K562 (cell line): ENCODE measurements at regions not wholly inside any gene's neighbourhood (a gene's known extent, or its start where the extent isn't known, plus 50 kb on each side); places are given as distances from the start of the nearest gene placed in this dataset.

ENCODE experiments used
- ATAC-seq: fragments of 200-7000 bp; cut with Tn5 transposase; 3 replicates; pipeline ENCODE4 v1.9.1; 2020; ENCODE audit warnings: moderate library complexity
- BruUV-seq: library from RNA; stranded (reverse); fragments of 400-500 nt; replicated peaks from 2 replicates; lab custom pipeline; 2021; lab: Mats Ljungman, UMichigan
- CTCF ChIA-PET: fragments of 300-600 bp; formaldehyde crosslinking; extraction: SDS; loops from one replicate; lab custom pipeline; 2021; ENCODE audit warnings: low intra/inter-chr PET ratio; lab: Yijun Ruan, JAX
- POLR2A ChIA-PET: fragments of 300-600, 350-650 bp; sonication (Branson Sonifier 250); formaldehyde crosslinking; extraction: SDS; loops from one replicate; lab custom pipeline; 2021; ENCODE audit warnings: antibody characterized with exemption, inconsistent platforms; lab: Yijun Ruan, JAX
- DNase-seq, 4 experiments: peaks; one replicate each; pipeline versions ENCODE4 v3.0.0 to v3.0.0-alpha.2; 2011 to 2018; ENCODE audit warnings: low spot score in 3 of 4, mixed read lengths in 3 of 4; ENCODE audit errors: extremely low read depth in 1 of 4
- FAIRE-seq: peaks from 2 replicates; lab custom pipeline; 2011; peaks lifted over from hg19 to GRCh38; lab: Jason Lieb, UNC
- H2AFZ ChIP-seq: 2 replicates; pipeline ENCODE4 v1.6.0; 2011; ENCODE audit warnings: low read depth, low read length, control low read depth, inconsistent platforms
- H3K27ac ChIP-seq: fragments of 200-600 bp; 3 replicates; pipeline ENCODE4 v1.8.0; 2011; ENCODE audit warnings: low read depth, mild to moderate bottlenecking, control low read depth, inconsistent platforms, low read length, moderate library complexity, mixed read lengths; ENCODE audit errors: extremely low read depth
- H3K27me3 ChIP-seq, 2 experiments: fragments of 300-600 bp in 1 of 2; 2 replicates in 1 of 2; 3 replicates in 1 of 2; pipeline versions ENCODE4 v1.6.0 to v1.8.0; 2011; ENCODE audit warnings: inconsistent platforms in 2 of 2, low read length in 2 of 2, mild to moderate bottlenecking in 1 of 2, mixed read lengths in 1 of 2, moderate library complexity in 1 of 2; ENCODE audit not compliant: control insufficient read depth in 2 of 2, insufficient read depth in 2 of 2
- H3K36me3 ChIP-seq: fragments of 300-600 bp; 3 replicates; pipeline ENCODE4 v1.8.0; 2011; ENCODE audit warnings: mild to moderate bottlenecking, low read length, inconsistent platforms; ENCODE audit not compliant: control insufficient read depth, insufficient read depth
- H3K4me1 ChIP-seq, 2 experiments: fragments of 200-600 bp in 1 of 2; replicated peaks in 1 of 2; 2 replicates in 1 of 2; 3 replicates in 1 of 2; pipeline versions ENCODE4 v1.5.1 to v1.8.0; 2011; ENCODE audit warnings: inconsistent platforms in 2 of 2, low read length in 2 of 2, mild to moderate bottlenecking in 1 of 2, mixed read lengths in 1 of 2, moderate library complexity in 1 of 2; ENCODE audit not compliant: control insufficient read depth in 2 of 2, insufficient read depth in 2 of 2
- H3K4me2 ChIP-seq: 2 replicates; pipeline ENCODE4 v1.6.1; 2011; ENCODE audit warnings: low read length, control low read depth, inconsistent platforms, mixed read lengths; ENCODE audit not compliant: insufficient read depth
- H3K4me3 ChIP-seq: fragments of 200-600 bp; sonication (generic), shearing (Covaris generic); 2 replicates; pipeline ENCODE4 v1.5.1; 2016; ENCODE audit warnings: control low read depth, inconsistent platforms
- H3K79me2 ChIP-seq: fragments of 200-600 bp; 3 replicates; pipeline ENCODE4 v1.8.0; 2011; ENCODE audit warnings: low read length, inconsistent platforms; ENCODE audit not compliant: control insufficient read depth, insufficient read depth
- H3K9ac ChIP-seq, 2 experiments: 2 replicates each; pipeline versions ENCODE4 v1.6.0 to v1.6.1; 2011; ENCODE audit warnings: low read depth in 2 of 2, low read length in 2 of 2, control low read depth in 1 of 2, inconsistent platforms in 1 of 2, mild to moderate bottlenecking in 1 of 2, mixed read lengths in 1 of 2; ENCODE audit not compliant: insufficient read depth in 1 of 2
- H3K9me1 ChIP-seq: one replicate; pipeline ENCODE4 v1.6.0; 2011; ENCODE audit warnings: inconsistent platforms, mild to moderate bottlenecking, low read length, moderate library complexity; ENCODE audit not compliant: control insufficient read depth, insufficient read depth
- H3K9me3 ChIP-seq: replicated peaks from 2 replicates; pipeline ENCODE4 v1.5.1; 2011; ENCODE audit warnings: low read depth, low read length, inconsistent platforms; ENCODE audit not compliant: control insufficient read depth, insufficient read depth
- H4K20me1 ChIP-seq: replicated peaks from 2 replicates; pipeline ENCODE4 v1.6.1; 2011; ENCODE audit warnings: low read length, inconsistent platforms, mixed read lengths; ENCODE audit not compliant: control insufficient read depth, insufficient read depth
- BHLHE40 ChIP-seq: IDR thresholded peaks from 2 replicates; pipeline ENCODE4 v1.6.1; 2011; ENCODE audit warnings: low read length, improper control_type of control experiment
- E2F5 ChIP-seq: sonication (generic); formaldehyde crosslinking; IDR thresholded peaks from 2 replicates; pipeline ENCODE4 v1.8.0; 2022; ENCODE audit warnings: mild to moderate bottlenecking, missing genetic modification reagents
- ETS2 ChIP-seq: IDR thresholded peaks from 2 replicates; pipeline ENCODE4 v1.6.1; 2016; ENCODE audit warnings: borderline replicate concordance, missing genetic modification characterization, mild to moderate bottlenecking, moderate library complexity, missing compliant biosample characterization; ENCODE audit not compliant: poor library complexity, severe bottlenecking
- FOS ChIP-seq: IDR thresholded peaks from 3 replicates; pipeline ENCODE4 v1.6.1; 2011; ENCODE audit not compliant: insufficient read length; ENCODE audit errors: extremely low read depth
- HCFC1 ChIP-seq: IDR thresholded peaks from 2 replicates; pipeline ENCODE4 v1.6.1; 2012; ENCODE audit warnings: low read depth, low read length, improper control_type of control experiment
- HMG20B ChIP-seq: fragments of 250-450 bp; sonication (Bioruptor Pico); IDR thresholded peaks from 2 replicates; pipeline ENCODE4 v1.5.0; 2021; ENCODE audit warnings: mild to moderate bottlenecking
- KAT8 ChIP-seq: fragments of 450-650 bp; IDR thresholded peaks from 2 replicates; pipeline ENCODE4 v1.6.1; 2016; ENCODE audit warnings: low read depth, mild to moderate bottlenecking
- KHSRP ChIP-seq: fragments of 450-650 bp; IDR thresholded peaks from 2 replicates; pipeline ENCODE4 v1.6.1; 2017
- LCOR ChIP-seq: sonication (generic); formaldehyde crosslinking; IDR thresholded peaks from 2 replicates; pipeline ENCODE4 v1.8.0; 2022; ENCODE audit warnings: mild to moderate bottlenecking, missing genetic modification reagents
- MAZ ChIP-seq, 2 experiments: fragments of 450-650 bp in 1 of 2; sonication (generic) in 1 of 2; formaldehyde crosslinking; IDR thresholded peaks in 1 of 2; conservative IDR thresholded peaks in 1 of 2; 2 replicates each; pipeline versions ENCODE4 v1.4.0 to v1.5.0; 2020; ENCODE audit warnings: mild to moderate bottlenecking in 1 of 2, missing genetic modification reagents in 1 of 2
- MECOM ChIP-seq: fragments of 250-450 bp; sonication (Bioruptor Pico); IDR thresholded peaks from 2 replicates; pipeline ENCODE4 v1.8.0; 2022; ENCODE audit warnings: inconsistent platforms
- NR2C2 ChIP-seq, 2 experiments: fragments of 200-800 bp in 1 of 2; sonication (Bioruptor generic) in 1 of 2; sonication (generic) in 1 of 2; formaldehyde crosslinking in 1 of 2; IDR thresholded peaks; 2 replicates each; pipeline versions ENCODE4 v1.6.1 to v1.8.0; 2016 to 2022; ENCODE audit warnings: mild to moderate bottlenecking in 1 of 2, missing compliant biosample characterization in 1 of 2, missing genetic modification characterization in 1 of 2, missing genetic modification reagents in 1 of 2
- PML ChIP-seq: IDR thresholded peaks from 2 replicates; pipeline ENCODE4 v1.6.1; 2012; ENCODE audit warnings: low read length, inconsistent platforms
- SRSF9 ChIP-seq: fragments of 200-400 bp; formaldehyde crosslinking; IDR thresholded peaks from 2 replicates; pipeline ENCODE4 v1.6.1; 2017; ENCODE audit warnings: low read depth, low read length, borderline replicate concordance
- TOE1 ChIP-seq, 2 experiments: fragments of 450-650 bp in 1 of 2; sonication (generic) in 1 of 2; formaldehyde crosslinking in 1 of 2; IDR thresholded peaks; 2 replicates each; pipeline versions ENCODE4 v1.7.1 to v1.8.0; 2016 to 2022; ENCODE audit warnings: borderline replicate concordance in 2 of 2, mild to moderate bottlenecking in 2 of 2, antibody characterized with exemption in 1 of 2, inconsistent platforms in 1 of 2, low read depth in 1 of 2, missing genetic modification reagents in 1 of 2, moderate library complexity in 1 of 2
- TRIM24 ChIP-seq, 2 experiments: fragments of 450-650 bp; IDR thresholded peaks; 2 replicates each; pipeline ENCODE4 v1.6.1; 2016
- ZBTB17 ChIP-seq: fragments of 450-650 bp; formaldehyde crosslinking; IDR thresholded peaks from 2 replicates; pipeline ENCODE4 v1.4.0; 2020; ENCODE audit warnings: mild to moderate bottlenecking
- ZNF175 ChIP-seq: fragments of 200-800 bp; sonication (Bioruptor generic); IDR thresholded peaks from 2 replicates; pipeline ENCODE4 v1.6.1; 2016; ENCODE audit warnings: low read depth, mild to moderate bottlenecking, missing genetic modification characterization, missing compliant biosample characterization
- ZNF239 ChIP-seq: fragments of 250-450 bp; sonication (Bioruptor Pico); IDR thresholded peaks from 2 replicates; pipeline ENCODE4 v1.4.0; 2020; ENCODE audit warnings: mild to moderate bottlenecking
- WGBS: fragments of 100-300 bp; shearing (Covaris generic); methylation state at CpG from one replicate; pipeline ENCODE4 v1.1.6; 2016; ENCODE audit warnings: low coverage, mixed read lengths; ENCODE audit not compliant: insufficient coverage; ENCODE audit errors: missing lambda C conversion rate; 5-methylcytosine and 5-hydroxymethylcytosine counted together
- in situ Hi-C: fragments of 300-500 bp; cut with MboI; formaldehyde crosslinking; loops from 4 replicates; pipeline ENCODE4 v1.15.0; 2018; ENCODE audit warnings: inconsistent platforms, mixed read lengths
- intact Hi-C: fragments of 100-400 bp; cut with micrococcal nuclease; formaldehyde crosslinking; loops from 2 replicates; pipeline ENCODE4 v1.14.2; 2022
- TF ChIP-seq, protein P1 (sequence below): fragments of 250-450 bp; sonication (Bioruptor Pico); IDR thresholded peaks from 2 replicates; pipeline ENCODE4 v1.8.0; 2021; ENCODE audit warnings: moderate library complexity, mild to moderate bottlenecking, inconsistent platforms
- TF ChIP-seq, protein P2 (sequence below): sonication (generic); formaldehyde crosslinking; IDR thresholded peaks from 2 replicates; pipeline ENCODE4 v1.8.0; 2022; ENCODE audit warnings: mild to moderate bottlenecking, missing genetic modification reagents, borderline replicate concordance

- no peaks in the 10 kb centered on the region for H3K9me3 ChIP-seq
- H3K9me1 ChIP-seq = no peaks in the 10 kb centered on the region
- DNase-seq = no peak
- H3K27ac ChIP-seq = no peak overlapping the region
- ATAC-seq = peak; percentile 26; the same call in 1 of the 3 replicates
- H3K4me3 ChIP-seq = no peak overlapping the region
- no peaks in the 10 kb centered on the region for H3K4me1 ChIP-seq
- intact Hi-C loops (no loop called here), in situ Hi-C loops (no loop called here)
- FAIRE-seq = peak; percentile 11
- H4K20me1 ChIP-seq = no peaks in the 10 kb centered on the region
- POLR2A ChIA-PET = no interaction called here
- WGBS = 0% methylated on average over 1 of the region's 1 CpG
- H3K36me3 ChIP-seq = no peaks in the 10 kb centered on the region
- CTCF ChIA-PET = no interaction called here
- H3K79me2 ChIP-seq = no peaks in the 10 kb centered on the region
- no peak overlapping the region for H2AFZ ChIP-seq
- H3K27me3 ChIP-seq = peaks cover 5 to 28% of the 10 kb centered on the region in 2 experiments; a peak in 4 of 5 replicates
- H3K9ac ChIP-seq = no peak overlapping the region
- BruUV-seq = no TSS peak
- no peak overlapping the region for H3K4me2 ChIP-seq
- TF ChIP-seq ZBTB17 (CRISPR knock-in tag) (peak; percentile 83), LCOR (CRISPR knock-in tag) (no peak), KAT8 (no peak), SRSF9 (no peak), E2F5 (no peak), BHLHE40 (no peak), TRIM24 (IDR thresholded peaks at IDR 0.05) (peak; percentile 58 to 66; a peak in 2 of 4 replicates), MECOM (no peak), MAZ (CRISPR knock-in tag; conservative IDR thresholded peaks at IDR 0.05 in 1 of 2, IDR thresholded peaks at IDR 0.05 in 1 of 2) (no peak), HMG20B (CRISPR knock-in tag) (no peak), ZNF175 (CRISPR knock-in tag) (no peak), FOS (no peak), PML (no peak), NR2C2 (CRISPR knock-in tag; IDR thresholded peaks at IDR 0.05) (no peak), NR2C2 (tag; IDR thresholded peaks at IDR 0.05) (no peak), HCFC1 (no peak), KHSRP (no peak), ZNF239 (CRISPR knock-in tag) (no peak), TOE1 (IDR thresholded peaks at IDR 0.05; ENCODE audit: borderline replicate concordance) (no peak), TOE1 (CRISPR knock-in tag; IDR thresholded peaks at IDR 0.05; ENCODE audit: borderline replicate concordance, low read depth) (no peak), ETS2 (tag) (no peak)
- TF ChIP-seq, protein P1, sequence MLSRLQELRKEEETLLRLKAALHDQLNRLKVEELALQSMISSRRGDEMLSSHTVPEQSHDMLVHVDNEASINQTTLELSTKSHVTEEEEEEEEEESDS (CRISPR knock-in tag) = no peak
- TF ChIP-seq, protein P2, sequence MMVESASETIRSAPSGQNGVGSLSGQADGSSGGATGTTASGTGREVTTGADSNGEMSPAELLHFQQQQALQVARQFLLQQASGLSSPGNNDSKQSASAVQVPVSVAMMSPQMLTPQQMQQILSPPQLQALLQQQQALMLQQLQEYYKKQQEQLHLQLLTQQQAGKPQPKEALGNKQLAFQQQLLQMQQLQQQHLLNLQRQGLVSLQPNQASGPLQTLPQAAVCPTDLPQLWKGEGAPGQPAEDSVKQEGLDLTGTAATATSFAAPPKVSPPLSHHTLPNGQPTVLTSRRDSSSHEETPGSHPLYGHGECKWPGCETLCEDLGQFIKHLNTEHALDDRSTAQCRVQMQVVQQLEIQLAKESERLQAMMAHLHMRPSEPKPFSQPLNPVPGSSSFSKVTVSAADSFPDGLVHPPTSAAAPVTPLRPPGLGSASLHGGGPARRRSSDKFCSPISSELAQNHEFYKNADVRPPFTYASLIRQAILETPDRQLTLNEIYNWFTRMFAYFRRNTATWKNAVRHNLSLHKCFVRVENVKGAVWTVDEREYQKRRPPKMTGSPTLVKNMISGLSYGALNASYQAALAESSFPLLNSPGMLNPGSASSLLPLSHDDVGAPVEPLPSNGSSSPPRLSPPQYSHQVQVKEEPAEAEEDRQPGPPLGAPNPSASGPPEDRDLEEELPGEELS (CRISPR knock-in tag) = no peak
These were observed 73.0 kb upstream of the TPM1 start for GRCh38 chr15:62969442-62970089.
